ENCODE measurements at regions not wholly inside any gene's neighbourhood (a gene's known extent, or its start where the extent isn't known, plus 50 kb on each side); places are given as distances from the start of the nearest gene placed in this dataset.

GRCh38 chr9:103168254-103168653 is 173.1 kb downstream of the CYLC2 start:
- Histone ChIP-seq H3K9me3 (no peaks in the 10 kb centered on the region), H3K4me3 (no peak overlapping the region), H3K4me1 (no peaks in the 10 kb centered on the region), H3K36me3 (no peaks in the 10 kb centered on the region), H3K27ac (no peak overlapping the region), H3K27me3 (no peaks in the 10 kb centered on the region)
- no peak for DNase-seq
- intact Hi-C loops (cut with DNase I; ENCODE audit: low total_unique reads), result no loop called here
- TF ChIP-seq CTCF (IDR thresholded peaks at IDR 0.05 in 4 of 5, conservative IDR thresholded peaks at IDR 0.05 in 1 of 5) (no peak), POLR2A (IDR thresholded peaks at IDR 0.05) (no peak)
- in situ Hi-C loops (cut with MboI; ENCODE audit: low sequenced_read_pairs in 4 of 4), result no loop called here
- ATAC-seq, result no peak

- no peaks in the 10 kb centered on the region for H3K4me1 ChIP-seq
- TF ChIP-seq CTCF (IDR thresholded peaks at IDR 0.05 in 4 of 5, conservative IDR thresholded peaks at IDR 0.05 in 1 of 5), result no peak
- TF ChIP-seq POLR2A (IDR thresholded peaks at IDR 0.05), result no peak
- no peak for DNase-seq
- H3K9me3 ChIP-seq, result no peaks in the 10 kb centered on the region
- H3K4me3 ChIP-seq, result no peak overlapping the region
- ATAC-seq, result no peak
- intact Hi-C loops (cut with DNase I; ENCODE audit: low total_unique reads) (no loop called here), in situ Hi-C loops (cut with MboI; ENCODE audit: low sequenced_read_pairs in 4 of 4) (no loop called here)
- H3K27ac ChIP-seq, result no peak overlapping the region
- no peaks in the 10 kb centered on the region for H3K27me3 ChIP-seq
- H3K36me3 ChIP-seq, result no peaks in the 10 kb centered on the region
Measured at GRCh38 chr9:103169798-103170197, 174.7 kb downstream of the CYLC2 start.

GRCh38 chr9:103183701-103184171 is 188.6 kb downstream of the CYLC2 start:
- H3K4me1 ChIP-seq, result peaks cover 0 to 2% of the 10 kb centered on the region in 2 donors
- no peak overlapping the region for H3K4me3 ChIP-seq
- intact Hi-C loops (cut with DNase I; ENCODE audit: low total_unique reads) (no loop called here), in situ Hi-C loops (cut with MboI; ENCODE audit: low sequenced_read_pairs in 4 of 4) (no loop called here)
- no peaks in the 10 kb centered on the region for H3K27me3 ChIP-seq
- ATAC-seq (no peak), DNase-seq (no peak)
- no peak for TF ChIP-seq POLR2A (IDR thresholded peaks at IDR 0.05)
- no peak for TF ChIP-seq CTCF (IDR thresholded peaks at IDR 0.05 in 4 of 5, conservative IDR thresholded peaks at IDR 0.05 in 1 of 5)
- no peak overlapping the region for H3K27ac ChIP-seq
- H3K36me3 ChIP-seq, result no peaks in the 10 kb centered on the region
- no peaks in the 10 kb centered on the region for H3K9me3 ChIP-seq

GRCh38 chr9:103186959-103187358 is 191.8 kb downstream of the CYLC2 start:
- H3K27me3 ChIP-seq, result no peaks in the 10 kb centered on the region
- DNase-seq, result no peak
- H3K9me3 ChIP-seq, result no peaks in the 10 kb centered on the region
- H3K4me3 ChIP-seq, result no peak overlapping the region
- in situ Hi-C loops (cut with MboI; ENCODE audit: low sequenced_read_pairs in 4 of 4), result no loop called here
- H3K4me1 ChIP-seq, result peaks cover 0 to 4% of the 10 kb centered on the region in 2 donors
- H3K36me3 ChIP-seq, result no peaks in the 10 kb centered on the region
- intact Hi-C loops (cut with DNase I; ENCODE audit: low total_unique reads), result no loop called here
- TF ChIP-seq POLR2A (IDR thresholded peaks at IDR 0.05), result no peak
- no peak for ATAC-seq
- H3K27ac ChIP-seq, result no peak overlapping the region

- no peak for ATAC-seq
- Histone ChIP-seq H3K9me3 (no peaks in the 10 kb centered on the region), H3K27ac (no peak overlapping the region), H3K27me3 (no peaks in the 10 kb centered on the region), H3K36me3 (no peaks in the 10 kb centered on the region), H3K4me3 (no peak overlapping the region), H3K4me1 (peaks cover 0 to 4% of the 10 kb centered on the region in 2 donors)
- no peak for TF ChIP-seq CTCF (IDR thresholded peaks at IDR 0.05 in 4 of 5, conservative IDR thresholded peaks at IDR 0.05 in 1 of 5)
- TF ChIP-seq POLR2A (IDR thresholded peaks at IDR 0.05), result no peak
- intact Hi-C loops (cut with DNase I; ENCODE audit: low total_unique reads), result no loop called here
- in situ Hi-C loops (cut with MboI; ENCODE audit: low sequenced_read_pairs in 4 of 4), result no loop called here
- DNase-seq, result no peak
Measured at GRCh38 chr9:103188781-103189350, 193.7 kb downstream of the CYLC2 start.
